GM21825 (cell line): ENCODE measurements at regions not wholly inside any gene's neighbourhood (a gene's known extent, or its start where the extent isn't known, plus 50 kb on each side); places are given as distances from the start of the nearest gene placed in this dataset.
"Not testable (repeated sequence)": the region's sequence is repeated elsewhere in the genome, so short reads cannot be mapped to it uniquely, and the experiment has no call there.

Source experiments
- ATAC-seq: cut with Tn5 transposase; IDR thresholded peaks from one replicate; pipeline ENCODE4 v1.9.1; 2021; ENCODE audit warnings: mild to moderate bottlenecking, moderate library complexity; ENCODE audit not compliant: unreplicated experiment

GRCh38 chr15:26037369-26037768 is 174.2 kb upstream of the ATP10A start:
- ATAC-seq, result no peak

GRCh38 chr15:26033493-26033892 is 170.4 kb upstream of the ATP10A start:
- no peak for ATAC-seq

GRCh38 chr15:26032162-26032846 is 169.2 kb upstream of the ATP10A start:
- no peak for ATAC-seq

- not testable (repeated sequence) for ATAC-seq
Observed at GRCh38 chr15:26029586-26029985, 166.5 kb upstream of the ATP10A start.

GRCh38 chr15:26029146-26029545 is 166.0 kb upstream of the ATP10A start:
- no peak for ATAC-seq

GRCh38 chr15:26028086-26028740 is 165.1 kb upstream of the ATP10A start:
- no peak for ATAC-seq

- not testable (repeated sequence) for ATAC-seq
Observed at GRCh38 chr15:26026671-26027070, 163.5 kb upstream of the ATP10A start.

GRCh38 chr15:26024241-26024640 is 161.1 kb upstream of the ATP10A start:
- ATAC-seq, result no peak

GRCh38 chr15:26023691-26024090 is 160.6 kb upstream of the ATP10A start:
- ATAC-seq, result no peak

GRCh38 chr15:26023231-26023630 is 160.1 kb upstream of the ATP10A start:
- ATAC-seq, result no peak

- ATAC-seq, result no peak
Observed at GRCh38 chr15:26020871-26021270, 157.7 kb upstream of the ATP10A start.

GRCh38 chr15:26017665-26018064 is 154.5 kb upstream of the ATP10A start:
- ATAC-seq, result no peak

GRCh38 chr15:26015516-26016075 is 152.5 kb upstream of the ATP10A start:
- no peak for ATAC-seq

- no peak for ATAC-seq
Observed at GRCh38 chr15:26013981-26014380, 150.9 kb upstream of the ATP10A start.

- ATAC-seq, result no peak
Observed at GRCh38 chr15:26011916-26012315, 148.8 kb upstream of the ATP10A start.

GRCh38 chr15:26007151-26007550 is 144.0 kb upstream of the ATP10A start:
- no peak for ATAC-seq

- ATAC-seq, result no peak
Observed at GRCh38 chr15:26001201-26001600, 138.1 kb upstream of the ATP10A start.

GRCh38 chr15:25993506-25993905 is 130.4 kb upstream of the ATP10A start:
- ATAC-seq, result no peak

- no peak for ATAC-seq
Observed at GRCh38 chr15:25990220-25990619, 127.1 kb upstream of the ATP10A start.

- no peak for ATAC-seq
Observed at GRCh38 chr15:25989327-25989726, 126.2 kb upstream of the ATP10A start.

GRCh38 chr15:25988716-25989115 is 125.6 kb upstream of the ATP10A start:
- not testable (repeated sequence) for ATAC-seq

GRCh38 chr15:25987638-25988037 is 124.5 kb upstream of the ATP10A start:
- no peak for ATAC-seq
